B cell (primary cell): ENCODE measurements at regions not wholly inside any gene's neighbourhood (a gene's known extent, or its start where the extent isn't known, plus 50 kb on each side); places are given as distances from the start of the nearest gene placed in this dataset.

Experiments
- ATAC-seq: fragments of 200-7000 bp; cut with Tn5 transposase; one replicate; pipeline ENCODE4 v1.10.0; 2021; ENCODE audit warnings: low read depth, mild to moderate bottlenecking, moderate number of reproducible peaks, moderate library complexity
- CTCF ChIA-PET: fragments of 350-600 bp; sonication (Branson Sonifier 250); formaldehyde crosslinking; loops from one replicate; lab custom pipeline; 2021; ENCODE audit warnings: antibody characterized with exemption, inconsistent platforms; lab: Charles Lee
- POLR2A ChIA-PET: fragments of 350-600 bp; sonication (Branson Sonifier 250); formaldehyde crosslinking; loops from one replicate; lab custom pipeline; 2021; ENCODE audit warnings: antibody characterized with exemption; lab: Charles Lee
- DNase-seq: peaks from one replicate; pipeline ENCODE4 v3.0.0; 2013
- H2AFZ ChIP-seq: 2 replicates; pipeline ENCODE4 v1.6.1; 2012; ENCODE audit warnings: mild to moderate bottlenecking, low read depth, low read length; ENCODE audit not compliant: insufficient read depth, poor library complexity, severe bottlenecking
- H3K27ac ChIP-seq, 2 donors: 1 replicate in 1 of 2; 2 replicates in 1 of 2; pipeline ENCODE4 v1.5.1; 2012 to 2013; ENCODE audit warnings: low read length in 2 of 2, mild to moderate bottlenecking in 2 of 2, moderate library complexity in 1 of 2
- H3K27me3 ChIP-seq, 4 experiments: fragments of 200-600 bp in 1 of 4; sonication (generic) in 1 of 4; replicated peaks in 1 of 4; 1 replicate in 2 of 4; 2 replicates in 2 of 4; pipeline versions ENCODE4 v1.6.1 to v1.7.0; 2013 to 2016; ENCODE audit warnings: low read length in 3 of 4, mild to moderate bottlenecking in 2 of 4, mixed read lengths in 1 of 4, moderate library complexity in 1 of 4; ENCODE audit not compliant: insufficient read depth in 4 of 4, control insufficient read depth in 3 of 4; ENCODE audit errors: control extremely low read depth in 1 of 4
- H3K36me3 ChIP-seq, 2 experiments: replicated peaks in 1 of 2; 1 replicate in 1 of 2; 2 replicates in 1 of 2; pipeline versions ENCODE4 v1.6.1 to v1.7.1; 2013; ENCODE audit warnings: low read length in 1 of 2; ENCODE audit not compliant: insufficient read depth in 2 of 2, control insufficient read depth in 1 of 2; ENCODE audit errors: control extremely low read depth in 1 of 2, extremely low read depth in 1 of 2
- H3K4me1 ChIP-seq, 2 donors: fragments of 200-600 bp in 1 of 2; sonication (generic) in 1 of 2; 1 replicate in 1 of 2; 2 replicates in 1 of 2; pipeline versions ENCODE4 v1.5.1 to v1.6.1; 2013 to 2017; ENCODE audit warnings: low read length in 2 of 2; ENCODE audit not compliant: control insufficient read depth in 2 of 2, insufficient read depth in 2 of 2
- H3K4me2 ChIP-seq: replicated peaks from 2 replicates; pipeline ENCODE3; 2012; ENCODE audit warnings: mild to moderate bottlenecking, low read depth, low read length; ENCODE audit not compliant: poor library complexity, severe bottlenecking
- H3K4me3 ChIP-seq, 5 experiments: fragments of 200-600 bp in 1 of 5; sonication (generic) in 1 of 5; 1 replicate in 3 of 5; 2 replicates in 2 of 5; pipeline versions ENCODE4 v1.5.1 to v1.7.0; 2011 to 2016; ENCODE audit warnings: low read length in 4 of 5, mild to moderate bottlenecking in 4 of 5, low read depth in 2 of 5, control low read depth in 1 of 5, moderate library complexity in 1 of 5; ENCODE audit not compliant: insufficient read depth in 1 of 5; ENCODE audit errors: control extremely low read depth in 1 of 5, extremely low read depth in 1 of 5
- H3K79me2 ChIP-seq: fragments of 200-600 bp; sonication (generic); one replicate; pipeline ENCODE4 v1.6.0; 2016; ENCODE audit warnings: low read length; ENCODE audit not compliant: control insufficient read depth, insufficient read depth
- H3K9ac ChIP-seq: fragments of 200-600 bp; sonication (generic); 2 replicates; pipeline ENCODE4 v1.6.1; 2017; ENCODE audit warnings: mild to moderate bottlenecking, low read length, moderate library complexity
- H3K9me3 ChIP-seq, 3 donors: one replicate each; pipeline versions ENCODE4 v1.6.1 to v1.7.1; 2013; ENCODE audit warnings: low read length in 2 of 3; ENCODE audit not compliant: control insufficient read depth in 2 of 3, insufficient read depth in 1 of 3; ENCODE audit errors: control extremely low read depth in 1 of 3
- H4K20me1 ChIP-seq: 2 replicates; pipeline ENCODE4 v1.6.0; 2012; ENCODE audit warnings: mild to moderate bottlenecking, low read length; ENCODE audit not compliant: insufficient read depth, control insufficient read depth, poor library complexity, severe bottlenecking
- H3K27ac Mint-ChIP-seq: one replicate; pipeline ENCODE4 v1.8.0; 2021; ENCODE audit warnings: mixed read lengths
- H3K27me3 Mint-ChIP-seq: one replicate; pipeline ENCODE4 v1.8.0; 2021; ENCODE audit warnings: mixed read lengths
- H3K4me1 Mint-ChIP-seq: one replicate; pipeline ENCODE4 v1.8.0; 2021; ENCODE audit warnings: mixed read lengths
- H3K4me3 Mint-ChIP-seq: one replicate; pipeline ENCODE4 v1.8.0; 2021; ENCODE audit warnings: mixed read lengths
- H3K9me3 Mint-ChIP-seq: one replicate; pipeline ENCODE4 v1.8.0; 2022; ENCODE audit warnings: mixed read lengths; ENCODE audit not compliant: insufficient read depth
- CTCF ChIP-seq: fragments of 200-600 bp; IDR thresholded peaks from one replicate; pipeline ENCODE4 v1.8.0; 2022; ENCODE audit warnings: antibody characterized with exemption, mild to moderate bottlenecking
- EZH2 ChIP-seq: IDR thresholded peaks from 2 replicates; pipeline ENCODE4 v1.6.1; 2012; ENCODE audit warnings: borderline replicate concordance, low read depth, mild to moderate bottlenecking, moderate library complexity, low read length; ENCODE audit not compliant: insufficient read depth, poor library complexity, severe bottlenecking
- WGBS: methylation state at CpG from one replicate; pipeline ENCODE4 v1.1.5; 2013; ENCODE audit warnings: missing lambda C conversion rate; ENCODE audit not compliant: insufficient coverage; 5-methylcytosine and 5-hydroxymethylcytosine counted together
- intact Hi-C: fragments of 100-400 bp; cut with micrococcal nuclease; formaldehyde crosslinking; loops from one replicate; pipeline ENCODE4 v1.10.0; 2022

- no peak overlapping the region for H2AFZ ChIP-seq
- H3K4me3 ChIP-seq = no peak overlapping the region
- peaks cover 7% of the 10 kb centered on the region for H3K4me1 Mint-ChIP-seq
- TF ChIP-seq EZH2 (no peak), CTCF (no peak)
- WGBS = 100% methylated on average over 1 of the region's 2 CpGs
- H4K20me1 ChIP-seq = no peaks in the 10 kb centered on the region
- H3K36me3 ChIP-seq = no peaks in the 10 kb centered on the region
- no peak overlapping the region for H3K9ac ChIP-seq
- no peaks in the 10 kb centered on the region for H3K27me3 Mint-ChIP-seq
- H3K79me2 ChIP-seq = no peaks in the 10 kb centered on the region
- no peaks in the 10 kb centered on the region for H3K9me3 Mint-ChIP-seq
- intact Hi-C loops = no loop called here
- H3K27ac ChIP-seq = no peak overlapping the region
- no peak overlapping the region for H3K4me2 ChIP-seq
- no peaks in the 10 kb centered on the region for H3K4me1 ChIP-seq
- no peak for ATAC-seq
- H3K27ac Mint-ChIP-seq = no peak overlapping the region
- DNase-seq = no peak
- POLR2A ChIA-PET = no interaction called here
- CTCF ChIA-PET = no interaction called here
- peaks cover 0 to 1% (median 0%) of the 10 kb centered on the region in 3 donors for H3K9me3 ChIP-seq
- no peak overlapping the region for H3K4me3 Mint-ChIP-seq
- no peaks in the 10 kb centered on the region for H3K27me3 ChIP-seq
Observed at GRCh38 chr5:82745016-82745415, 332.2 kb downstream of the TMEM167A start.

- no peak overlapping the region for H3K9ac ChIP-seq
- H3K79me2 ChIP-seq = no peaks in the 10 kb centered on the region
- H3K36me3 ChIP-seq = no peaks in the 10 kb centered on the region
- H4K20me1 ChIP-seq = no peaks in the 10 kb centered on the region
- no peaks in the 10 kb centered on the region for H3K9me3 ChIP-seq
- H3K4me3 Mint-ChIP-seq = no peak overlapping the region
- no peak overlapping the region for H3K27ac Mint-ChIP-seq
- no peak overlapping the region for H3K4me3 ChIP-seq
- H3K4me1 ChIP-seq = no peaks in the 10 kb centered on the region
- no peaks in the 10 kb centered on the region for H3K27me3 Mint-ChIP-seq
- no peaks in the 10 kb centered on the region for H3K27me3 ChIP-seq
- H3K27ac ChIP-seq = no peak overlapping the region
- no peak overlapping the region for H2AFZ ChIP-seq
- 79% methylated on average over 3 of the region's 6 CpGs for WGBS
- CTCF ChIA-PET = no interaction called here
- H3K4me2 ChIP-seq = no peak overlapping the region
- TF ChIP-seq CTCF = no peak
- no peak for TF ChIP-seq EZH2
- intact Hi-C loops = no loop called here
- POLR2A ChIA-PET = no interaction called here
- no peak for ATAC-seq
- no peaks in the 10 kb centered on the region for H3K9me3 Mint-ChIP-seq
- no peak for DNase-seq
- H3K4me1 Mint-ChIP-seq = no peaks in the 10 kb centered on the region
Observed at GRCh38 chr5:82738681-82739269, 338.4 kb downstream of the TMEM167A start.
